ENCODE measurements at regions not wholly inside any gene's neighbourhood (a gene's known extent, or its start where the extent isn't known, plus 50 kb on each side); places are given as distances from the start of the nearest gene placed in this dataset.

GRCh38 chr7:16223963-16224707 is 197.2 kb downstream of the CRPPA start:
- WGBS, 2 donors: 88 to 90% methylated on average over 8 of the region's 8 CpGs
- no peaks in the 10 kb centered on the region for H3K9me3 ChIP-seq
- no peaks in the 10 kb centered on the region for H3K4me1 ChIP-seq
- no peaks in the 10 kb centered on the region for H3K36me3 ChIP-seq
- no peak overlapping the region for H3K27ac ChIP-seq
- intact Hi-C loops (cut with DNase I): no loop called here
- no peaks in the 10 kb centered on the region for H3K27me3 ChIP-seq
- no peak overlapping the region for H3K4me3 ChIP-seq (replicated peaks in 1 of 3)
- DNase-seq: no peak
- no peak for TF ChIP-seq POLR2A (IDR thresholded peaks at IDR 0.05)
- TF ChIP-seq, protein P1, sequence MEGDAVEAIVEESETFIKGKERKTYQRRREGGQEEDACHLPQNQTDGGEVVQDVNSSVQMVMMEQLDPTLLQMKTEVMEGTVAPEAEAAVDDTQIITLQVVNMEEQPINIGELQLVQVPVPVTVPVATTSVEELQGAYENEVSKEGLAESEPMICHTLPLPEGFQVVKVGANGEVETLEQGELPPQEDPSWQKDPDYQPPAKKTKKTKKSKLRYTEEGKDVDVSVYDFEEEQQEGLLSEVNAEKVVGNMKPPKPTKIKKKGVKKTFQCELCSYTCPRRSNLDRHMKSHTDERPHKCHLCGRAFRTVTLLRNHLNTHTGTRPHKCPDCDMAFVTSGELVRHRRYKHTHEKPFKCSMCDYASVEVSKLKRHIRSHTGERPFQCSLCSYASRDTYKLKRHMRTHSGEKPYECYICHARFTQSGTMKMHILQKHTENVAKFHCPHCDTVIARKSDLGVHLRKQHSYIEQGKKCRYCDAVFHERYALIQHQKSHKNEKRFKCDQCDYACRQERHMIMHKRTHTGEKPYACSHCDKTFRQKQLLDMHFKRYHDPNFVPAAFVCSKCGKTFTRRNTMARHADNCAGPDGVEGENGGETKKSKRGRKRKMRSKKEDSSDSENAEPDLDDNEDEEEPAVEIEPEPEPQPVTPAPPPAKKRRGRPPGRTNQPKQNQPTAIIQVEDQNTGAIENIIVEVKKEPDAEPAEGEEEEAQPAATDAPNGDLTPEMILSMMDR (IDR thresholded peaks at IDR 0.05): no peak

DNA sequence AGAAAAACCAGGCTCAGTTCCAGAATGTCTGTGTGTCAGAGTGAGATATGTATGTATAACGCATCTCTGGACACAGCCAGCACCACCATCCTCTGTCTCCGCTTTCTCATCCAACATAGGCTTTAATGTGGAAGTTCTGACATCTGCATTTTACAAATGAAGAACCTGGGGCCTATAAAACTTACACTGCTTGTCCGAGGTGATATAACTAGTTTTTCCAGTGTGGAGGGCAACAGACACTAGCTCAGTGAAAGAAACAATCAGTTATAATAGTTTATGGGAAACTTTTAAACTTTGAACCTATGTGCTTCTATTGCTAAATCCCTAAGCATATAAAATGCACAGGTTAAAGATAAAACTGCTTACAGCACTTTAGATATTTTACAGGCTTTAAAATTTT is 208.7 kb downstream of the CRPPA start:
- 82 to 85% methylated on average over 3 of the region's 3 CpGs for WGBS, 2 donors
- TF ChIP-seq, protein P1 (IDR thresholded peaks at IDR 0.05): no peak
- no peak for TF ChIP-seq POLR2A (IDR thresholded peaks at IDR 0.05)
- Histone ChIP-seq H3K27ac (no peak overlapping the region), H3K4me3 (replicated peaks in 1 of 3) (no peak overlapping the region), H3K4me1 (no peaks in the 10 kb centered on the region), H3K36me3 (no peaks in the 10 kb centered on the region), H3K9me3 (no peaks in the 10 kb centered on the region), H3K27me3 (no peaks in the 10 kb centered on the region)
- no peak for DNase-seq
- intact Hi-C loops (cut with DNase I): no loop called here

GRCh38 chr7:16212032-16212431 is 209.3 kb downstream of the CRPPA start:
- Histone ChIP-seq H3K27me3 (no peaks in the 10 kb centered on the region), H3K27ac (no peak overlapping the region), H3K4me1 (no peaks in the 10 kb centered on the region), H3K36me3 (no peaks in the 10 kb centered on the region), H3K4me3 (replicated peaks in 1 of 3) (no peak overlapping the region), H3K9me3 (no peaks in the 10 kb centered on the region)
- no peak for DNase-seq
- TF ChIP-seq, protein P1 (IDR thresholded peaks at IDR 0.05): no peak
- no peak for TF ChIP-seq POLR2A (IDR thresholded peaks at IDR 0.05)
- intact Hi-C loops (cut with DNase I): no loop called here
- WGBS, 2 donors: 92% methylated on average over 4 of the region's 4 CpGs

- no peaks in the 10 kb centered on the region for H3K27me3 ChIP-seq
- DNase-seq: no peak
- no peak for TF ChIP-seq POLR2A (IDR thresholded peaks at IDR 0.05)
- TF ChIP-seq, protein P1 (IDR thresholded peaks at IDR 0.05): no peak
- no peak overlapping the region for H3K27ac ChIP-seq
- WGBS, 2 donors: 93% methylated on average over 6 of the region's 6 CpGs
- H3K4me1 ChIP-seq: no peaks in the 10 kb centered on the region
- no peaks in the 10 kb centered on the region for H3K9me3 ChIP-seq
- H3K36me3 ChIP-seq: no peaks in the 10 kb centered on the region
- intact Hi-C loops (cut with DNase I): no loop called here
- H3K4me3 ChIP-seq (replicated peaks in 1 of 3): no peak overlapping the region
These were observed 209.9 kb downstream of the CRPPA start for GRCh38 chr7:16211402-16211925.

DNA sequence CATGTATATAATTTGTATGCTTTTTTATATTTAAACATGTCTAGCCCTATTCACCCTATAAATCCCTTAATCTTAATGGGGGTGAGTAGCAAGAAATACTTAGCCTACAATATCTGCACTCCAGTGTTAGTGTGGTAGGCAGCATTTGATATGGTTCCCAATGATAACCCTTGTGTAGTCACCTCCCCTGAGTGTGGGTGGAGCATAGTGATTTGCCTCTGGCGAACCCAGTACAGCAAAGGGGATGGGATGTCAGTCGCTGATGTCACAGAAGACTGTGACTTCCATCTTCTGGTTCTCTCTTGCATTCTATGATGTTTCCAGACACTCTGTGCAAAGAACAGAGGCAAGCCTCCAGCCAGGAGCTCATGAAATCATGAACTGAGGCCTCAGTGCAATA is 211.2 kb downstream of the CRPPA start:
- intact Hi-C loops (cut with DNase I): no loop called here
- no peaks in the 10 kb centered on the region for H3K4me1 ChIP-seq
- no peak overlapping the region for H3K4me3 ChIP-seq (replicated peaks in 1 of 3)
- 86 to 96% methylated on average over 2 of the region's 2 CpGs for WGBS, 2 donors
- no peak for TF ChIP-seq POLR2A (IDR thresholded peaks at IDR 0.05)
- TF ChIP-seq, protein P1 (IDR thresholded peaks at IDR 0.05): no peak
- no peaks in the 10 kb centered on the region for H3K9me3 ChIP-seq
- H3K27me3 ChIP-seq: no peaks in the 10 kb centered on the region
- H3K36me3 ChIP-seq: no peaks in the 10 kb centered on the region
- H3K27ac ChIP-seq: no peak overlapping the region
- DNase-seq: no peak

Data from thyroid gland (tissue), 4 donors.